Choroid plexus epithelial cell (primary cell): ENCODE measurements at regions not wholly inside any gene's neighbourhood (a gene's known extent, or its start where the extent isn't known, plus 50 kb on each side); places are given as distances from the start of the nearest gene placed in this dataset.

Experiments used
- DNase-seq: peaks from one replicate; pipeline ENCODE4 v3.0.0-alpha.2; 2010; ENCODE audit warnings: low read depth
- H3K4me3 ChIP-seq: 2 replicates; pipeline ENCODE4 v1.5.1; 2011; ENCODE audit warnings: low read depth, mild to moderate bottlenecking, control low read depth, low read length, moderate library complexity
- TF ChIP-seq, protein P1 (sequence below): conservative IDR thresholded peaks from 2 replicates; pipeline ENCODE4 v1.5.1; 2011; ENCODE audit warnings: low read depth, mild to moderate bottlenecking, control low read depth, inconsistent platforms, low read length, moderate library complexity

GRCh38 chr2:66733364-66733999 is 298.6 kb downstream of the MEIS1 start:
- H3K4me3 ChIP-seq: no peak overlapping the region
- no peak for DNase-seq
- TF ChIP-seq, protein P1, sequence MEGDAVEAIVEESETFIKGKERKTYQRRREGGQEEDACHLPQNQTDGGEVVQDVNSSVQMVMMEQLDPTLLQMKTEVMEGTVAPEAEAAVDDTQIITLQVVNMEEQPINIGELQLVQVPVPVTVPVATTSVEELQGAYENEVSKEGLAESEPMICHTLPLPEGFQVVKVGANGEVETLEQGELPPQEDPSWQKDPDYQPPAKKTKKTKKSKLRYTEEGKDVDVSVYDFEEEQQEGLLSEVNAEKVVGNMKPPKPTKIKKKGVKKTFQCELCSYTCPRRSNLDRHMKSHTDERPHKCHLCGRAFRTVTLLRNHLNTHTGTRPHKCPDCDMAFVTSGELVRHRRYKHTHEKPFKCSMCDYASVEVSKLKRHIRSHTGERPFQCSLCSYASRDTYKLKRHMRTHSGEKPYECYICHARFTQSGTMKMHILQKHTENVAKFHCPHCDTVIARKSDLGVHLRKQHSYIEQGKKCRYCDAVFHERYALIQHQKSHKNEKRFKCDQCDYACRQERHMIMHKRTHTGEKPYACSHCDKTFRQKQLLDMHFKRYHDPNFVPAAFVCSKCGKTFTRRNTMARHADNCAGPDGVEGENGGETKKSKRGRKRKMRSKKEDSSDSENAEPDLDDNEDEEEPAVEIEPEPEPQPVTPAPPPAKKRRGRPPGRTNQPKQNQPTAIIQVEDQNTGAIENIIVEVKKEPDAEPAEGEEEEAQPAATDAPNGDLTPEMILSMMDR: no peak

GRCh38 chr2:66748939-66749338 is 314.0 kb downstream of the MEIS1 start:
- TF ChIP-seq, protein P1: no peak
- H3K4me3 ChIP-seq: no peak overlapping the region
- DNase-seq: no peak

DNA sequence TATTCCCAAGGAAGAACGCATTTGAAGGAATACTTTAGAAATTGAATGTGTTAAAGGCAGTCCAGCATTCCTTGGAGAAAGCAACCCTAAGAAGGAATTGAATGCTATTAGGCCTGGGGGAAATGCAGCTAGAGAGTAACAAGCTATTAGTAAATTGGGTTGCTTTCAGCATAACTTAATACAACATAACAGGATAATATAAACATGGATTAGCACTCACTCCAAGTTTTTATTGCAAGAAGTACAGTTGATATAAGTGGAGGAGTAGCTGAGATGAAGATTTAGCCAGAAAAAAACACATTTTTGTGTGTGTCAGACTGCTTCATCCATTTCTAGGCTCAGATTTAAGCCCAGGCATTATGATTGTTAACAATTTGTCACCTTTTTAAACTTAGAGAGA is 314.6 kb downstream of the MEIS1 start:
- TF ChIP-seq, protein P1: no peak
- H3K4me3 ChIP-seq: no peak overlapping the region
- DNase-seq: no peak

DNA sequence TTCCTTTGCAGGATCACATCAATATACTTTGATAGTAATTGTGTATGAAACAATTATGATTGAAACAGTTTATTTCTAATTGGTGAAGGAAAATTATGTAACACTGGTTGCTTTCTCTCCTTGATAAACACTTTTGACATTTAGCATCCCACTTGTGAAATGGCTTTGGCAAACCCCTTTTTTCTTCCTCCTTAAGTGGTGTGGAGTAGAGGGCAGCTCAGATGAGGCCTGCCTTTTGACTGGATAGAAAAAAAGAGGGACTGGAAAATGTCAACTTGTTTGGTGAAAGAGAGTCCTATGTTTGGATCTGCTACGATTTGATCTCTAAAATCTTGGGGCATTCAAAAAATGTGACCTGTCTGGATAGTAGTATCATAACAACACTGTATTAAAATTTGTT is 318.3 kb downstream of the MEIS1 start:
- DNase-seq: no peak
- TF ChIP-seq, protein P1: no peak

GRCh38 chr2:66753660-66754059 is 318.7 kb downstream of the MEIS1 start:
- TF ChIP-seq, protein P1: no peak
- DNase-seq: no peak
- H3K4me3 ChIP-seq: no peak overlapping the region

More for the DNA sequence above, 318.3 kb downstream of the MEIS1 start:
- no peak overlapping the region for H3K4me3 ChIP-seq

DNA sequence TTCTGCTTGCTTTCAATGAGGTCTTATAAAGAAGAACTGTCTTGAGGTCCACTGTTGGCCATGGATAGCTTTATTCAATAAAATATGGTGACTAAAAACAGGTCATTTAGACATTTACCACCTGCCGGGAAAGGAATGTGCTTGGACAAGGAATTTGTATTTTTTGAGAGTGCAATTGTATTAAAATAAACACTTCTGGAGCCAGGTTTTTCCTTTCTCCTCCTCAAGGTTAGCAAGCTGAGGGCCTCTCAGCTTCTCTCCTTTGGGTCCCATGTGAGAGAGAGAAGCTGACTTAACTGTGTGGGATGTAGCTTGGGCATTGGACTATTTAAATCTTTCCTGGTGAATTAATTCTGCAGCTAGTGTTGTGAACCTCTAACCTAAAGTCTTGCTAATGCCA is 321.0 kb downstream of the MEIS1 start:
- peak; percentile 19 for DNase-seq
- H3K4me3 ChIP-seq: no peak overlapping the region
- TF ChIP-seq, protein P1: no peak

GRCh38 chr2:66761826-66762225 is 326.9 kb downstream of the MEIS1 start:
- TF ChIP-seq, protein P1: no peak
- DNase-seq: no peak
- H3K4me3 ChIP-seq: no peak overlapping the region
